GM12878 (cell line): ENCODE measurements at regions not wholly inside any gene's neighbourhood (a gene's known extent, or its start where the extent isn't known, plus 50 kb on each side); places are given as distances from the start of the nearest gene placed in this dataset.

Experiments used
- ATAC-seq: fragments of 200-7000 bp; cut with Tn5 transposase; 3 replicates; pipeline ENCODE4 v1.9.1; 2020; ENCODE audit warnings: mild to moderate bottlenecking, moderate library complexity
- BruUV-seq: library from RNA; stranded (reverse); fragments of 400-500 nt; replicated peaks from 2 replicates; lab custom pipeline; 2021; lab: Mats Ljungman, UMichigan
- CTCF ChIA-PET: fragments of 300-600 bp; sonication (Branson Sonifier 250); formaldehyde crosslinking; extraction: SDS; loops from one replicate; lab custom pipeline; 2021; ENCODE audit warnings: inconsistent platforms; lab: Yijun Ruan, JAX
- POLR2A ChIA-PET: fragments of 350-600 bp; formaldehyde crosslinking; extraction: SDS; loops from one replicate; lab custom pipeline; 2021; ENCODE audit warnings: inconsistent platforms; lab: Charles Lee
- RAD21 ChIA-PET: fragments of 300-600 bp; sonication (Branson Sonifier 250); formaldehyde crosslinking; loops from one replicate; lab custom pipeline; 2023; ENCODE audit warnings: antibody characterized with exemption; ENCODE audit not compliant: unreplicated experiment; lab: Charles Lee
- SMC1A ChIA-PET: fragments of 300-600 bp; sonication (Branson Sonifier 250); formaldehyde crosslinking; loops from one replicate; lab custom pipeline; 2023; ENCODE audit not compliant: unreplicated experiment, uncharacterized antibody; lab: Charles Lee
- DNase-seq: peaks from one replicate; pipeline ENCODE4 v3.0.0-alpha.2; 2011; ENCODE audit warnings: low read depth, low spot score
- FAIRE-seq: peaks from 3 replicates; lab custom pipeline; 2011; peaks lifted over from hg19 to GRCh38; lab: Jason Lieb, UNC
- H2AFZ ChIP-seq: 2 replicates; pipeline ENCODE4 v1.6.0; 2011; ENCODE audit warnings: low read depth, low read length, control low read depth; ENCODE audit not compliant: control insufficient read depth
- H3K27ac ChIP-seq: 2 replicates; pipeline ENCODE4 v1.5.1; 2011; ENCODE audit warnings: control low read depth; ENCODE audit not compliant: control insufficient read depth, insufficient read depth
- H3K27me3 ChIP-seq, 2 experiments: replicated peaks in 1 of 2; 2 replicates each; pipeline versions ENCODE4 v1.6.0 to v1.6.1; 2011; ENCODE audit warnings: low read length in 1 of 2; ENCODE audit not compliant: control insufficient read depth in 2 of 2, insufficient read depth in 2 of 2
- H3K36me3 ChIP-seq, 2 experiments: 2 replicates each; pipeline ENCODE4 v1.5.1; 2011; ENCODE audit warnings: low read length in 1 of 2; ENCODE audit not compliant: control insufficient read depth in 2 of 2, insufficient read depth in 2 of 2
- H3K4me1 ChIP-seq: 2 replicates; pipeline ENCODE4 v1.6.1; 2011; ENCODE audit warnings: mild to moderate bottlenecking, low read length, moderate library complexity, mixed read lengths; ENCODE audit not compliant: control insufficient read depth, insufficient read depth
- H3K4me2 ChIP-seq: 2 replicates; pipeline ENCODE4 v1.6.0; 2011; ENCODE audit warnings: control low read depth; ENCODE audit not compliant: control insufficient read depth, insufficient read depth
- H3K4me3 ChIP-seq: fragments of 200-600 bp; sonication (generic); 2 replicates; pipeline ENCODE4 v1.5.1; 2016
- H3K79me2 ChIP-seq: 2 replicates; pipeline ENCODE4 v1.6.0; 2011; ENCODE audit warnings: low read length; ENCODE audit not compliant: control insufficient read depth, insufficient read depth
- H3K9ac ChIP-seq: 2 replicates; pipeline ENCODE4 v1.8.0; 2011; ENCODE audit warnings: low read length, control low read depth, mixed read lengths; ENCODE audit not compliant: control insufficient read depth, insufficient read depth
- H3K9me3 ChIP-seq: replicated peaks from 3 replicates; pipeline ENCODE4 v1.5.1; 2011; ENCODE audit warnings: mild to moderate bottlenecking, low read length; ENCODE audit not compliant: control insufficient read depth, insufficient read depth
- H4K20me1 ChIP-seq: 2 replicates; pipeline ENCODE4 v1.6.0; 2011; ENCODE audit not compliant: control insufficient read depth, insufficient read depth
- BCL11A ChIP-seq: IDR thresholded peaks from 2 replicates; pipeline ENCODE4 v1.6.1; 2011; ENCODE audit warnings: low read depth, low read length
- FOS ChIP-seq: IDR thresholded peaks from 3 replicates; pipeline ENCODE4 v1.6.1; 2011; ENCODE audit warnings: borderline replicate concordance; ENCODE audit not compliant: insufficient read length; ENCODE audit errors: extremely low read depth
- GABPA ChIP-seq: IDR thresholded peaks from 2 replicates; pipeline ENCODE4 v1.6.1; 2014; ENCODE audit warnings: antibody characterized with exemption, low read depth, mild to moderate bottlenecking, inconsistent platforms
- HDAC2 ChIP-seq: fragments of 200-600 bp; sonication (generic); IDR thresholded peaks from 2 replicates; pipeline ENCODE4 v1.6.1; 2017
- KDM1A ChIP-seq: fragments of 200-600 bp; sonication (generic); IDR thresholded peaks from 2 replicates; pipeline ENCODE4 v1.6.1; 2016; ENCODE audit warnings: borderline replicate concordance
- MEF2A ChIP-seq: IDR thresholded peaks from 2 replicates; pipeline ENCODE4 v1.6.1; 2011; ENCODE audit warnings: low read depth, mild to moderate bottlenecking, low read length, moderate library complexity; ENCODE audit not compliant: insufficient read depth
- PAX5 ChIP-seq: IDR thresholded peaks from 2 replicates; pipeline ENCODE4 v1.6.1; 2011; ENCODE audit warnings: low read depth, low read length, borderline replicate concordance
- SMARCA5 ChIP-seq: fragments of 450-650 bp; IDR thresholded peaks from 2 replicates; pipeline ENCODE4 v1.6.1; 2017; ENCODE audit warnings: mild to moderate bottlenecking
- STAT3 ChIP-seq: IDR thresholded peaks from 2 replicates; pipeline ENCODE4 v1.6.1; 2011; ENCODE audit warnings: low read depth, low read length, improper control_type of control experiment
- WGBS: methylation state at CpG from one replicate; pipeline ENCODE4 v1.1.6; 2016; ENCODE audit warnings: low lambda C conversion rate; ENCODE audit not compliant: insufficient replicate concordance, insufficient coverage; ENCODE audit errors: missing lambda C conversion rate; 5-methylcytosine and 5-hydroxymethylcytosine counted together
- in situ Hi-C: fragments of 300-500 bp; cut with MboI; formaldehyde crosslinking; loops from 9 replicates; pipeline ENCODE4 v1.14.3; 2018; ENCODE audit warnings: mixed read lengths
- intact Hi-C: fragments of 100-400 bp; cut with micrococcal nuclease; formaldehyde crosslinking; loops from one replicate; pipeline ENCODE4 v1.14.2; 2022; ENCODE audit not compliant: unreplicated experiment
- TF ChIP-seq, protein P1 (sequence below): IDR thresholded peaks from 2 replicates; pipeline ENCODE4 v1.6.1; 2012; ENCODE audit warnings: mild to moderate bottlenecking, low read depth, low read length
- TF ChIP-seq, protein P2 (sequence below): fragments of 450-650 bp; IDR thresholded peaks from 2 replicates; pipeline ENCODE4 v1.6.1; 2018; ENCODE audit warnings: mild to moderate bottlenecking, low read depth, moderate library complexity; ENCODE audit not compliant: partially characterized antibody

- no peak overlapping the region for H3K27ac ChIP-seq
- DNase-seq (no peak), FAIRE-seq (no peak), ATAC-seq (no peak)
- intact Hi-C loops, result no loop called here
- POLR2A ChIA-PET, result no interaction called here
- H3K4me1 ChIP-seq, result no peaks in the 10 kb centered on the region
- no peak overlapping the region for H2AFZ ChIP-seq
- H4K20me1 ChIP-seq, result no peaks in the 10 kb centered on the region
- no peaks in the 10 kb centered on the region for H3K27me3 ChIP-seq
- no peak overlapping the region for H3K4me2 ChIP-seq
- no peak for TF ChIP-seq KDM1A
- no peaks in the 10 kb centered on the region for H3K9me3 ChIP-seq
- H3K9ac ChIP-seq, result no peak overlapping the region
- H3K36me3 ChIP-seq, result no peaks in the 10 kb centered on the region
- SMC1A ChIA-PET, result no interaction called here
- H3K79me2 ChIP-seq, result no peaks in the 10 kb centered on the region
- CTCF ChIA-PET, result interaction anchor here (1.1 kb wide), 1 partner anchor 9 kb away, joined by 3 read pairs; no protein-coding TSS in a partner anchor
- BruUV-seq, result no TSS peak
- RAD21 ChIA-PET, result no interaction called here
- H3K4me3 ChIP-seq, result no peak overlapping the region
- 27% methylated on average over 7 of the region's 7 CpGs for WGBS
- in situ Hi-C loops, result no loop called here
Measured at GRCh38 chr18:1392865-1393734, 488.4 kb downstream of the ADCYAP1 start.

DNA sequence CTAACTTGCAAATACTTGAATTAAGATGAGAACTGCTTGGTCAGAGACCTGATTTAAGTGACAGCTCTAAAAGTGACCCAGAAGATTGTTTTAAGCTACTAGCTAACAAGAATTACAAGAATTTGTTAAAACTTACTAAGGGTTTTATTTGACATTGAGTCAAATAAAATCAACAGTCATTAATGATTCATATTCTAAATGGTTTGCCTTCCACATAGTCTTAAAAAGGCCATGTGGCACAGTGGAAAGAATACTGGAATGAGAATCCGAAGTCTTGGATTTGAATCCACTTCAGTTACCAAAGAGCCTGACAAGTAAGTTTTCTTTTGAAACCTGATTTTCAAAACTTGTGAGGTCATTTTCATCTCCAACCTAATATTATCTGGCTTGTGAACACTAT is 489.3 kb downstream of the ADCYAP1 start:
- no peaks in the 10 kb centered on the region for H3K36me3 ChIP-seq
- no peaks in the 10 kb centered on the region for H3K4me1 ChIP-seq
- no peak overlapping the region for H3K4me3 ChIP-seq
- H3K27me3 ChIP-seq, result no peaks in the 10 kb centered on the region
- BruUV-seq, result no TSS peak
- H3K9me3 ChIP-seq, result no peaks in the 10 kb centered on the region
- no peaks in the 10 kb centered on the region for H4K20me1 ChIP-seq
- no peak overlapping the region for H3K9ac ChIP-seq
- FAIRE-seq (no peak), DNase-seq (no peak), ATAC-seq (no peak)
- no peak overlapping the region for H3K4me2 ChIP-seq
- ChIA-PET POLR2A (no interaction called here), RAD21 (no interaction called here), CTCF (interaction anchor here (1.1 kb wide), 1 partner anchor 10 kb away, joined by 3 read pairs; no protein-coding TSS in a partner anchor), SMC1A (no interaction called here)
- intact Hi-C loops, result no loop called here
- H3K27ac ChIP-seq, result no peak overlapping the region
- no peaks in the 10 kb centered on the region for H3K79me2 ChIP-seq
- in situ Hi-C loops, result no loop called here
- H2AFZ ChIP-seq, result no peak overlapping the region
- WGBS, result 24% methylated on average over 1 of the region's 1 CpG
- TF ChIP-seq STAT3, result no peak
- TF ChIP-seq MEF2A, result no peak
- TF ChIP-seq PAX5, result no peak
- TF ChIP-seq SMARCA5, result no peak
- no peak for TF ChIP-seq FOS
- no peak for TF ChIP-seq HDAC2
- TF ChIP-seq, protein P1, sequence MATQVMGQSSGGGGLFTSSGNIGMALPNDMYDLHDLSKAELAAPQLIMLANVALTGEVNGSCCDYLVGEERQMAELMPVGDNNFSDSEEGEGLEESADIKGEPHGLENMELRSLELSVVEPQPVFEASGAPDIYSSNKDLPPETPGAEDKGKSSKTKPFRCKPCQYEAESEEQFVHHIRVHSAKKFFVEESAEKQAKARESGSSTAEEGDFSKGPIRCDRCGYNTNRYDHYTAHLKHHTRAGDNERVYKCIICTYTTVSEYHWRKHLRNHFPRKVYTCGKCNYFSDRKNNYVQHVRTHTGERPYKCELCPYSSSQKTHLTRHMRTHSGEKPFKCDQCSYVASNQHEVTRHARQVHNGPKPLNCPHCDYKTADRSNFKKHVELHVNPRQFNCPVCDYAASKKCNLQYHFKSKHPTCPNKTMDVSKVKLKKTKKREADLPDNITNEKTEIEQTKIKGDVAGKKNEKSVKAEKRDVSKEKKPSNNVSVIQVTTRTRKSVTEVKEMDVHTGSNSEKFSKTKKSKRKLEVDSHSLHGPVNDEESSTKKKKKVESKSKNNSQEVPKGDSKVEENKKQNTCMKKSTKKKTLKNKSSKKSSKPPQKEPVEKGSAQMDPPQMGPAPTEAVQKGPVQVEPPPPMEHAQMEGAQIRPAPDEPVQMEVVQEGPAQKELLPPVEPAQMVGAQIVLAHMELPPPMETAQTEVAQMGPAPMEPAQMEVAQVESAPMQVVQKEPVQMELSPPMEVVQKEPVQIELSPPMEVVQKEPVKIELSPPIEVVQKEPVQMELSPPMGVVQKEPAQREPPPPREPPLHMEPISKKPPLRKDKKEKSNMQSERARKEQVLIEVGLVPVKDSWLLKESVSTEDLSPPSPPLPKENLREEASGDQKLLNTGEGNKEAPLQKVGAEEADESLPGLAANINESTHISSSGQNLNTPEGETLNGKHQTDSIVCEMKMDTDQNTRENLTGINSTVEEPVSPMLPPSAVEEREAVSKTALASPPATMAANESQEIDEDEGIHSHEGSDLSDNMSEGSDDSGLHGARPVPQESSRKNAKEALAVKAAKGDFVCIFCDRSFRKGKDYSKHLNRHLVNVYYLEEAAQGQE, result no peak
- TF ChIP-seq BCL11A, result no peak
- no peak for TF ChIP-seq GABPA
- TF ChIP-seq, protein P2, sequence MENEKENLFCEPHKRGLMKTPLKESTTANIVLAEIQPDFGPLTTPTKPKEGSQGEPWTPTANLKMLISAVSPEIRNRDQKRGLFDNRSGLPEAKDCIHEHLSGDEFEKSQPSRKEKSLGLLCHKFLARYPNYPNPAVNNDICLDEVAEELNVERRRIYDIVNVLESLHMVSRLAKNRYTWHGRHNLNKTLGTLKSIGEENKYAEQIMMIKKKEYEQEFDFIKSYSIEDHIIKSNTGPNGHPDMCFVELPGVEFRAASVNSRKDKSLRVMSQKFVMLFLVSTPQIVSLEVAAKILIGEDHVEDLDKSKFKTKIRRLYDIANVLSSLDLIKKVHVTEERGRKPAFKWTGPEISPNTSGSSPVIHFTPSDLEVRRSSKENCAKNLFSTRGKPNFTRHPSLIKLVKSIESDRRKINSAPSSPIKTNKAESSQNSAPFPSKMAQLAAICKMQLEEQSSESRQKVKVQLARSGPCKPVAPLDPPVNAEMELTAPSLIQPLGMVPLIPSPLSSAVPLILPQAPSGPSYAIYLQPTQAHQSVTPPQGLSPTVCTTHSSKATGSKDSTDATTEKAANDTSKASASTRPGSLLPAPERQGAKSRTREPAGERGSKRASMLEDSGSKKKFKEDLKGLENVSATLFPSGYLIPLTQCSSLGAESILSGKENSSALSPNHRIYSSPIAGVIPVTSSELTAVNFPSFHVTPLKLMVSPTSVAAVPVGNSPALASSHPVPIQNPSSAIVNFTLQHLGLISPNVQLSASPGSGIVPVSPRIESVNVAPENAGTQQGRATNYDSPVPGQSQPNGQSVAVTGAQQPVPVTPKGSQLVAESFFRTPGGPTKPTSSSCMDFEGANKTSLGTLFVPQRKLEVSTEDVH, result no peak
